ENCODE measurements at regions not wholly inside any gene's neighbourhood (a gene's known extent, or its start where the extent isn't known, plus 50 kb on each side); places are given as distances from the start of the nearest gene placed in this dataset.

DNA sequence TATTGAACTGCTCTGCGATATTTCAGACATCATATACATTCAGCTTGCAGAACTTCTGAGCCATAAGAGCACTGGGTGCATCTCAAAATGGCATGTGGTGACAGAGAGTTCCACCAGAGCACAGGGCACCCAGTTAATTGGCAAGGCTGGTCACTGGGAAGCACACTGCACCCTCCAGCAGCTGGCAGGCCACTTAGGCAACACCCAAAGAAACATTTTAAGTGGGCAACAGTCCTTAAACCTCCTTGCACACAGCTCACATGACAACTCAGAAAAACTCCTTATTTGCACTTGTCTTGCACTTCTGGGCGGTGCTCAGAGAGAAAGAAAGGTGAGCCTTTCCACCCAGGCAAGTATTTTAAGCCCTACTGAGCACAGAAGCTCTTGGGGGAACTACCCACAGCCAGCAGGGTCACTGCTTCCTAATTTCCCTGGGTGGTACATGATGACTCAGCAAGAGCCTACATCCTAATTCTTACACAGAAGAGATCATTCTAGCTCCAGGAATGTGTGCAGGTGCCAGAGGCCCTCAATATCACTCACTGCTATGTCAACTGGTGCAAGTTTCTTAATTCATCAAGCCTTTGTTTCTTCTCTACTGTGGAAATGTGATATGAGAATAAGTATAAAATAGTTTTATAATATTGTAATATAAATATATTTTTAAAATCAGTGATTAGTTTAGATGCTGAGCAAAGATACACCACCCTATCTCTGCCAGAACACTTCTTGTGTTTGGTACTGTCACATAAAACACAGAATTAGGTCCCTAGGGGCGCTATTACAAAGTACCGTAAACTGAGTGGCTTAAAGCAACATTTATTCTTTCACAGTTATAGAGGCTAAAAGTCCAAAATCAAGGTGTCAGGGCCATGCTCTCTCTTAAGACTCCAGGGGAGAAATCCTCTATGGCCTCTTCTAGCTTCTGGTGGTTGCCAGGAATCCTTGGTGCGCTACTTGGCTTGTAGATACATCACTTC, 155.1 kb upstream of the PPARGC1A start:
- ATAC-seq (no peak), FAIRE-seq (no peak), DNase-seq (ENCODE audit: extremely low read depth in 1 of 4, low spot score in 3 of 4) (no peak)
- H3K9me3 ChIP-seq (replicated peaks; ENCODE audit: control insufficient read depth, insufficient read depth, low read depth, low read length), result no peaks in the 10 kb centered on the region
- ChIA-PET CTCF (ENCODE audit: low intra/inter-chr PET ratio) (no interaction called here), POLR2A (no interaction called here)
- no peaks in the 10 kb centered on the region for H3K4me1 ChIP-seq (replicated peaks in 1 of 2; ENCODE audit: control insufficient read depth in 2 of 2, insufficient read depth in 2 of 2, low read length in 2 of 2)
- no peak overlapping the region for H3K4me2 ChIP-seq (ENCODE audit: insufficient read depth, low read length)
- no peaks in the 10 kb centered on the region for H3K79me2 ChIP-seq (ENCODE audit: control insufficient read depth, insufficient read depth, low read length)
- H3K27ac ChIP-seq (ENCODE audit: extremely low read depth, low read depth, low read length), result no peak overlapping the region
- H3K9ac ChIP-seq (ENCODE audit: insufficient read depth in 1 of 2, low read depth in 2 of 2, low read length in 2 of 2), result no peak overlapping the region
- in situ Hi-C loops (cut with MboI), result no loop called here
- H3K36me3 ChIP-seq (ENCODE audit: control insufficient read depth, insufficient read depth, low read length), result no peaks in the 10 kb centered on the region
- H3K4me3 ChIP-seq, result no peak overlapping the region
- no peaks in the 10 kb centered on the region for H3K9me1 ChIP-seq (ENCODE audit: control insufficient read depth, insufficient read depth, low read length)
- H2AFZ ChIP-seq (ENCODE audit: low read depth, low read length), result no peak overlapping the region
- intact Hi-C loops (cut with micrococcal nuclease), result no loop called here
- no TSS peak for BruUV-seq (replicated peaks)
- H4K20me1 ChIP-seq (replicated peaks; ENCODE audit: control insufficient read depth, insufficient read depth, low read length), result no peaks in the 10 kb centered on the region; the same call in 1 of the 2 replicates
- H3K27me3 ChIP-seq (ENCODE audit: control insufficient read depth in 2 of 2, insufficient read depth in 2 of 2, low read length in 2 of 2), result no peaks in the 10 kb centered on the region
- TF ChIP-seq TEAD1 (CRISPR knock-in tag; IDR thresholded peaks at IDR 0.05), result no peak
- 0 out of 2 replicates have a peak, but pooled peaks have one; percentile 15 for TF ChIP-seq NFE2 (IDR thresholded peaks at IDR 0.05; ENCODE audit: low read depth)
- TF ChIP-seq, protein P1, sequence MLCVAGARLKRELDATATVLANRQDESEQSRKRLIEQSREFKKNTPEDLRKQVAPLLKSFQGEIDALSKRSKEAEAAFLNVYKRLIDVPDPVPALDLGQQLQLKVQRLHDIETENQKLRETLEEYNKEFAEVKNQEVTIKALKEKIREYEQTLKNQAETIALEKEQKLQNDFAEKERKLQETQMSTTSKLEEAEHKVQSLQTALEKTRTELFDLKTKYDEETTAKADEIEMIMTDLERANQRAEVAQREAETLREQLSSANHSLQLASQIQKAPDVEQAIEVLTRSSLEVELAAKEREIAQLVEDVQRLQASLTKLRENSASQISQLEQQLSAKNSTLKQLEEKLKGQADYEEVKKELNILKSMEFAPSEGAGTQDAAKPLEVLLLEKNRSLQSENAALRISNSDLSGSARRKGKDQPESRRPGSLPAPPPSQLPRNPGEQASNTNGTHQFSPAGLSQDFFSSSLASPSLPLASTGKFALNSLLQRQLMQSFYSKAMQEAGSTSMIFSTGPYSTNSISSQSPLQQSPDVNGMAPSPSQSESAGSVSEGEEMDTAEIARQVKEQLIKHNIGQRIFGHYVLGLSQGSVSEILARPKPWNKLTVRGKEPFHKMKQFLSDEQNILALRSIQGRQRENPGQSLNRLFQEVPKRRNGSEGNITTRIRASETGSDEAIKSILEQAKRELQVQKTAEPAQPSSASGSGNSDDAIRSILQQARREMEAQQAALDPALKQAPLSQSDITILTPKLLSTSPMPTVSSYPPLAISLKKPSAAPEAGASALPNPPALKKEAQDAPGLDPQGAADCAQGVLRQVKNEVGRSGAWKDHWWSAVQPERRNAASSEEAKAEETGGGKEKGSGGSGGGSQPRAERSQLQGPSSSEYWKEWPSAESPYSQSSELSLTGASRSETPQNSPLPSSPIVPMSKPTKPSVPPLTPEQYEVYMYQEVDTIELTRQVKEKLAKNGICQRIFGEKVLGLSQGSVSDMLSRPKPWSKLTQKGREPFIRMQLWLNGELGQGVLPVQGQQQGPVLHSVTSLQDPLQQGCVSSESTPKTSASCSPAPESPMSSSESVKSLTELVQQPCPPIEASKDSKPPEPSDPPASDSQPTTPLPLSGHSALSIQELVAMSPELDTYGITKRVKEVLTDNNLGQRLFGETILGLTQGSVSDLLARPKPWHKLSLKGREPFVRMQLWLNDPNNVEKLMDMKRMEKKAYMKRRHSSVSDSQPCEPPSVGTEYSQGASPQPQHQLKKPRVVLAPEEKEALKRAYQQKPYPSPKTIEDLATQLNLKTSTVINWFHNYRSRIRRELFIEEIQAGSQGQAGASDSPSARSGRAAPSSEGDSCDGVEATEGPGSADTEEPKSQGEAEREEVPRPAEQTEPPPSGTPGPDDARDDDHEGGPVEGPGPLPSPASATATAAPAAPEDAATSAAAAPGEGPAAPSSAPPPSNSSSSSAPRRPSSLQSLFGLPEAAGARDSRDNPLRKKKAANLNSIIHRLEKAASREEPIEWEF (CRISPR knock-in tag; IDR thresholded peaks at IDR 0.05), result no peak
- WGBS (ENCODE audit: insufficient coverage, low coverage, missing lambda C conversion rate), result 2% methylated on average over 5 of the region's 5 CpGs
